Dedifferentiated amniotic fluid mesenchymal stem cell (primary cell): ENCODE measurements at regions not wholly inside any gene's neighbourhood (a gene's known extent, or its start where the extent isn't known, plus 50 kb on each side); places are given as distances from the start of the nearest gene placed in this dataset.
"Not testable (repeated sequence)": the region's sequence is repeated elsewhere in the genome, so short reads cannot be mapped to it uniquely, and the experiment has no call there.

ENCODE experiments used
- DNase-seq: peaks from one replicate; pipeline ENCODE4 v3.0.0-alpha.2; 2016; ENCODE audit errors: extremely low spot score

DNA sequence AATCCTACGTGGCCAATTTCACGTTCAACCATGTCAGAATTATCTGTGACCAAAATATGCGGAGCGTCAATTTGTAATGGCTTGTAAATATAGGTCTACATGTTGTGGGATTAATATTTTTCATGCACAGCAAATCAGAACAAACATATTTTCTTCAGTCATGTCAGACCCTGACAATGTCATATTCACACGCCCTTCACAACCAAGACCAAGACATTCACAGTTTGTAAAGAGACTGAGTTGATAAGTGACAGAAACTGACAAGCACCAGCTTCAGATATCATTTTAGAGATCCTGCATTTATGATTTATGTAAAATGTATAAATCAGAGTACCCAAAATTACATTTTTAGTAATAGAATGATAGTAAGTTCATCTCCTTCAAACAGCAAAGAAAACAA, 57.3 kb upstream of the NOVA1 start:
- no peak for DNase-seq

DNA sequence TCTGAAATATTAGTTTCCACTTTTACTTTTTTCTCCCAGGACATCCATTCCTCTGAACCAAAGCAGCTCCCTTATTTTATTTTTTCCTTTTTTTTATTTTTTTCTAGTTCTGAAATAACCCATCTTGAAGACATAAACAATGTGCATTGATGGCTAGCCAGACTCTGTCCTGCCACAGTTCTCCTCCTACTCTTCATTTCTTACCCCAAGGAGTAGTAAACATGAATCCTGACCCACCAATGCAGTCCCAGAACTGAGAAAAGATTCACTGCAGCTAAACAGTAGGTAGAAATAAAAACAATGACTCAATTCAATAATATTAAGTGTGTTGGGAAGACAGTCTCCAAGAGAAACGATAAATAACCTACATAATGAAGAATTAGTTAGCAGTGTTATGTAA, 65.7 kb upstream of the NOVA1 start:
- no peak for DNase-seq

DNA sequence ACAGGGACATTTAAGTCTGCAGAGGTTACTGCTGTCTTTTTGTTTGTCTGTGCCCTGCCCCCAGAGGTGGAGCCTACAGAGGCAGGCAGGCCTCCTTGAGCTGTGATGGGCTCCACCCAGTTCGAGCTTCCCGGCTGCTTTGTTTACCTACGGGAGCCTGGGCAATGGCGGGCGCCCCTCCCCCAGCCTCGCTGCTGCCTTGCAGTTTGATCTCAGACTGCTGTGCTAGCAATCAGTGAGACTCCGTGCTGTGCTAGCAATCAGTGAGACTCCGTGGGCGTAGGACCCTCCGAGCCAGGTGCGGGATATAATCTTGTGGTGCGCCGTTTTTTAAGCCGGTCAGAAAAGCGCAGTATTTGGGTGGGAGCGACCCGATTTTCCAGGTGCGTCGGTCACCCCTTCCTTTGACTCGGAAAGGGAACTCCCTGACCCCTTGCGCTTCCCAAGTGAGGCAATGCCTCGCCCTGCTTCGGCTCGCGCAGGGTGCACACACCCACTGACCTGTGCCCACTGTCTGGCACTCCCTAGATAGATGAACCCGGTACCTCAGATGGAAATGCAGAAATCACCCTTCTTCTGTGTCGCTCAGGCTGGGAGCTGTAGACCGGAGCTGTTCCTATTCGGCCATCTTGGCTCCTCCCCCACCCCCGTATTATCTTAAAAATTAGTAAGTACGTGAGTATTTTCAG, 81.0 kb upstream of the NOVA1 start:
- not testable (repeated sequence) for DNase-seq

DNA sequence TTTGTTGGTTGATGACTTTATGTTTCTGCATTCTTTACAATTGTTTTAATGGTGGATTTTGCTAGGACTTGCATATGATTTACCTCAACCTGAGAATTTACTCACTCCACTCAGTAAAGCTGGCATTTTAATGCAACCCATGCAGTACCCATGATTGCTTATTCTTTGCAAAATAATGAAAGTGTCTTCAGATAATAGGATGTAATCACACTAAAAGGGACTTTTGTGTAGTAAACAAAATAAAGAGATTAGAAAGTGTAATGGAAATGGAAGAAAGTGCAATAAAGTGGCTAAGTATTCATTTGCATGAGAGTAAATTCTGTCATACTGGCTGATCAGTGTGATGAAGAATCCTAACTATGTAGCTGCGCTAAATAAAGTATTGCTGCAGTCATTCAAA, 87.6 kb upstream of the NOVA1 start:
- no peak for DNase-seq

DNA sequence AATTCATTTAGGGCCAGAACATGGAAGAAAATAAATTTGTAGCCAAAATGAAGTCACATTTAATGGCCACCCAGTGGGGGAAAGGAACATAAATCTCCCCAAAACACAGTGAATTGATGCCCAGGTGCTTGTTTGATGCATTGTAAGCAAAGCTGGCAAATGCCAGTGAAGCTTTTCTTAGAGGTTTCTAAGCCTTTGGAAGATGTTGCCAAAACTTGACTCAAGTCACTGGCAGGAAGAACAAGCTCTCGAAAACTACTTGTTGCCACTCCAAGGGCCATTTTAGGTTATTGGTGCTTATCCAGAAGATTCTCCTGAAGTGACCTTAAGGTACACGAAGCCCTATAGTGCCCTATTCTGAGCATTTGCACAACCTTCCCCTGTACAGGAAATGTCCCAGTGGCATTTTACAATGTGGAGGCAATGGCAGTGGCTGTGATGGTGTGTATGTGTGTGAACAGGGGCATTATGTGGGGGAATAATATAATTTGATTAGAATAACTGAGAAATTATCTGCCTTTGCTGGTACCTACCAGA, 89.5 kb upstream of the NOVA1 start:
- DNase-seq, result peak; percentile 6

DNA sequence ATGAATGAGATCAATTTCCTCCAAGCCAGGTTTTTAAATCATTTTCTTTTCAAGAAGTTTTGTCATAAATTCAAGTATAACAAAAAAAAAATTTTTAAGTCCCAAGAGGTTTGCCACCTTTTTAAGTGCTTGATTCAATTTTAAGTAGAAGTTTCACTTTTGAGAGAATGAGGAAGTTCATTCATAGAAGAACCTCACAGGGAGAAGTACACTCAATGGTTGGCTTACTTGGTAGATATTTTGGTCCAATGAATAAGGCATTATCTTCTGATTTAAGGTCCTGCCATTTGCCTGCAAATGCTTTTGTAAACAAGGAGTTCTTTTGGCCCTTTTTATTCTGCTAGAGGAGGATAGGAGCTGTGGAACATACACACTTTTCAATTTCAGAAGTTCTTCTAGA, 96.7 kb upstream of the NOVA1 start:
- DNase-seq, result no peak

DNA sequence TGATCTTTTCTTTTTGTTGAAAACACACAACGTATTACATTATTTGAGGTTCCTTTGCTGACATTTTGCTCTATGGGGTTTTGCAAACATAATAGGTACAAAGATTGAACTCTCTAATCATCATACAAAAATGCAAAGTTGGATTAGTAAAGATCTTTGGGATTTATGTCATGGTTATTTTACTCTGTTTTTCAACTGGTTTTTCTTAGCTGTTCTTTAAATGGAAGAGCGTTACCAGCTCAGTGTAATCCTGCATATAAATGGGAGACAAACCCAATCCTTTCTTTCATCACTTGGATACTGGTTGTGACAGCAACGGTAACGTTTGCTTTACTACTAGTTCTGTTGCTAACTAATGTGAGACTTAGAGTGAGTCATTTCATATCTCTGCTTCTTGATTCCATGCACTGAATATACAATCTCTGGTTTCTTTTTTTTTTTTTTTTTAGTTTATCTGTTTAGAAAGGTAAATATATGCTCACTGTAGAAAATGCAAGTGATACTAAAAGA, 104.9 kb upstream of the NOVA1 start:
- no peak for DNase-seq

DNA sequence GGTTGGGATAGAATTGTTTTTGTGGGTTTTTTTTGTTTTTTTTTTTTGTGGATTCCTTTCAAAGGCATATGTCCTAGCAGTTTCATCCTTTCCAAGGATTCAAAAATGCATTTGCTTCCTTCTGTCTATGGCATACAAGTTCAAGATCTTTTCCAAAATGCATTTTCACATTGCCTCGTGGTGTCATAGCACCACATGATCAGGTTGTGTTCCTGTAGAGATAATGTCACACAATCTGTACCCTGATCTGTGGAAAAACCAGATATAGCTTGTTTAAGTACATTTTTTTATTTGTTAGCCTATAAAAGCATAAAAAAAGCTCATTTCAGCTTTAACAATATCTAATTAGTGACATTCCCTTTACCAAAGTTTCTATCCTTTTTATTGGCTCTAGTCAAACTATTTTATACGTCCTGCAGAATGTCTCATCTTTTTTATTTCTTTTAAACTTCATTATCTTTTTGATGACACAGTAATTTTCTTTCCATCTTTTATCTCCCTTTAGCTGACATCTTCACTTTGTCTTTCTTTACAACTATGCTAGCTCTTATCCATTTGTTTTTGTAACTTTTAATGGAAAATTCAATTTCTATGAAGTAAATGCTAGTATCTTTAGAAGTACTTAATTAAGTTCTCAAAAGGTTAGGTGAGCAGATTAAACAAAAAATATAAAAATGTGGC, 106.0 kb upstream of the NOVA1 start:
- no peak for DNase-seq

DNA sequence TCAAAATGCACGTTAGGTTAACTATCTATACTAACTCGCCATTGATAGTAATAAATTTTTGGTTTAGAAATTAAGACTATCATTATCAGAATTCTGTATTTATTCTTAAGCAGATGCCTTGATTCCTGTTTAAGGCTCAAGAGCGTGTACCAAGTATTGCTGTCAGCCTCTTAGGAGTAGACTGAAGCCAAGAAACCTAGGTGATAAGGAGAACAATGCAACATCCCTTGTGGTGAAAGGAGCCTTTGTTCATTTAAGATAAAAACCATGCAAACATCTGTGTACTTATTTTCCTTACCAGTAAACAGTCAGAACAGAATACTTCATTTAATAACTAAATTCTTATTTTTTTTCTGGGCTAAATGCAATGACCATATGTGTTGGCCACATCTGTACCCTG, 109.4 kb upstream of the NOVA1 start:
- no peak for DNase-seq

DNA sequence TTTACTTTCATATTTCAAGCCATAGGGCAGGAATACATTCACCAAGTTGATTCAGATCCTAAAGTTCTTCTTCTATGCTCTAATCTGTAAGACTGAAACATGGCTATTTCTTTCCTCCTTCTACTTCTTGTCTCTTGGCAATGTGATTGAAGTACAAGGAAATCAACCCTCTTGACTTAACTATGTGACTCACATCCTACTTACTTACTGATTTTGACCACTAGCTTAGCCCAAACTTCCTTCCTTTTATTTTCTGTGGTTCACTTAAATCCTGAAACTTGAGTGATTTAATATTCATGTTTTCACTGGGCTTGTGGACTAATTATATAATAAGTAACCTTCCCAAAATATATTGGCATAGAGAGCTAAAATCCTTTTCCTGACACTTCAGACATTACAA, 111.2 kb upstream of the NOVA1 start:
- no peak for DNase-seq

DNA sequence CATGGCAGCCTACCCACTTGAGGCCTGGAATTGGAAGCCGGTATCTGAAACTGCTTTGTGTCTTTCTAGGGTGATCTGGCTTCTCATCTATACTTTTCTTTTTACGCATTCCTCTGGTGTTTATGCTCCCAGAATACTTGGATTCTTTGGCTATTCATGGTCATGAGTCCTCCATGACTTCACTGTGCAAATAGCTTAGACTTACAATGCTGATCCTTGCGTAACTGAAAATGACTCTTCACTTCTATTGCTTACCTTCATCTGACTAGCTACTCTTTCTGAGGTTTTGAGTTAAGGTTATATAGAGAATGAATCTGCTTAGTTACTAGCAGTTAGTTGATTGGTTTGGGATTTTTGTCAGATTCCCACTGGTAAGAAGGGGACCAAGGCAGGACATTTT, 121.7 kb upstream of the NOVA1 start:
- DNase-seq, result no peak

DNA sequence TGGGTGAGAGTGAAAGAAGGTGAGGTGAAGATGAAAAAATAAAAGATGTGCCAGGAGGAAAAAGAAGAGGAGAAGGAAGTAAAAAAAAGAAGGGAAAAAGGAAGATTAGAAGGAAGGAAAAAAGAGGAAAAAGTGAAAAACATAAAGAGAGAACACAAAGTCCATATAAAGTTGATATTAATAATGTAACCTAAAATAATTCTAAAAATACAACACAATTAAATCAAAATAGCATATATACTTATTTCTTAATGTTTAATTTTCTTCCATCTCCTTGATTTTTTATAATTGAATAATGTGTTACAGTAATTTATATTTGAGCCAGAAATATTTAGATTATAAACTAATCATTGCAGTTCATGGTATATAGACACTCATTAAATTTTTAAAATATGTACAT, 124.4 kb upstream of the NOVA1 start:
- DNase-seq, result no peak

DNA sequence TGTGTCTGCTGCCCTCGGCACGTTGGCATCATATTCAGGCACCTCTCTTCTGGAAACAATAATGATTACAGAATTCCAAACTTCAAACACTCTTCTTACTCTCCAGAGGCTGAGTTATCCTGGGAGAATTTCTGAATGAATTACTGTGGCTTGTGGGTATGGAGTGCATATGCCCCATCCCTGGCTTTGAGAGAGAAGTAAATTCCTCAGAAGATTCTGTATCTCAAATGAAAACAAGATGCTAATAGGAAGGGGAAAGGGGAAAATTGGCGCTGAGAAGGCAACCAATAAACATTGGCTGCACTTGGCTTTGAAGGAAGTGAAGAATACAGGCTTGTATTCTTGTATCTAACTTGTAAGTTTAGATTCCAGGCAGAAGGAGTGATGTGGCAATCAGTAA, 132.0 kb upstream of the NOVA1 start:
- DNase-seq, result peak; percentile 46

DNA sequence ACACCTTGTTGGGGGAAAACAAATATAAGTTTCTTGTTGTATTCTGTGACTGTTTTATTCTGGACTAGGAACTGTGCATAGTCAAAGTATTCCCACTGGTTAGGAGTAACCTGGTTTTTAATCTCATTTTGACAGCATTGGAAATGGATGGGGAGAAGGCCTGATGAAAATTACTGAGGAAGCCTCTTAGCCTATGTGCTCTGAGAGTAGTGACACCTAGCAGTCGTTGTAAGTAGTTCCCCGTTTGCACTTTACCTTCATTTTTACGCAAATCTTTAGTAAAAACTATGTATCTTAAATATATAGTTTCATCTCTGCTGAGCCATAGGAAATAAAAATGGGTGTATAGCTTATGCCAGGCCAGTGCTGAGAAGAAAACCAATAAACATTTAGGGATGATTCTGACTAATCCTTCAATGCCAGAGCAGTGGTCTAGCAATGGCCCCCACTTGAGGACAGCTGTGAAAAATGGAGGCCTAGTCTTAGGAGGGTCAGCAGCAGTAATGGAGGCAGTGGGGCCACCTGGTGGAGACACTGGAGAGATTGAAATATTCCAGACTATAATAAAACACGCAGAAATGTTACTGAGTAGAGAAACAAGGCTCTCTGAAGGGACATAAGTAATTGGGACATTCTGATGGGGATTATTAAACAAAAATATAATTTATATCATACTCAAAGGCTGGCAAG, 133.2 kb upstream of the NOVA1 start:
- no peak for DNase-seq

DNA sequence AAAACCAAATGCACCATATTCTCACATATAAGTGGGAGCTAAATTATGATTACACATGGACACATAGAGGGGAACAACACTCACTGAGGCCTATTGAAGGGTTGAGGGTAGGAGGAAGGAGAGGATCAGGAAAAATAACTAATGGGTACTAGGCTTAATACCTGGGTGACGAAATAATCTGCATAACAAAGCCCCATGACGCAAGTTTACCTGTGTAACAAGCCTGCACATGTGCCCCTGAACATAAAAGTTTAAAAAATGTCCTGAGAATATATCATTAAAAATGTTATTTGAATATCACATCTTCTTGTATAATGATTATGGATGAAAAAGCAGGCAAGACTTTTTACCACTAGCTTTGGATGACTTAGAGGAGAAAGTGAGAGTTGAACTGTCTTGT, 138.0 kb upstream of the NOVA1 start:
- DNase-seq, result no peak

DNA sequence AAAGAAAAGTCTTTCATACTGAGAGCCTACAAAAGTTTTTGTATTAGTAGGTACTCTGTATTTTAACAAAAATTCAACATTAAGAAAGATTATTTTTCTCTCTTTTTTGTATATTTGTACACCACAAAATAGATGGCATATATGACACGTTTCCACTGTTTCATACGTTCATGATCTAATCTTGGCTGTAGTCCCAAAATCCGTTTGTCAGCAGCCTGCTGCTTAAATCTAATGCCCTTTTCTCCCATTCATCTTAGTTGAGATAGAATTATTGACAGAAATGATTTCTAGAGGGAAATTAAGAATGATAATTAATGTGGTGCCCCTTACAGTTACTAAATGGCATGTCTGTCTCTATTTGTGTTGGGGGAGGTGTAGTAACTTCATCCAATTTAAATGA, 140.7 kb upstream of the NOVA1 start:
- DNase-seq, result no peak

DNA sequence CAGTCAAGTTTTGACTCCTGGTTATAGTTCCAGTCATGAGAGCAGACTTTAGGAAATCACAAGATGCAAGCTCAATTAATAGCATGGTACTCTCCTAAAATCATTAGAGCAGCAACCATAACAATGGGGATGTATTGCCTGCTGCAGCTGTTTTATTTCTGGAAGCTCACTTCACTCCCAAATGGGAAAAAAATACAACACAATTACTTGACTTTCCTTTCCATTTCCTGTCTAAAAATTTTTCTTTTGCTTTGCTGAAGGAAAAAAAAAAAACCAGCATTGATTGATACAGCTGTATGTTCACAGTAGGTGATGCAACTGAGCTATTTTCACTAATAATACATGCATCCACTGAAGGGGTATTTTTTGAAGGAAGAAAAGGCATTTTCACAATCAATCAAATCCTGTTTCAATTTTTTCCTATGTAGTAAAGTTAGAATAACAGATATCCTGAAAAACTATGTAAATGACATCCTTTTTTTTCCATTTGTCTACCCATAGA, 143.9 kb upstream of the NOVA1 start:
- no peak for DNase-seq

DNA sequence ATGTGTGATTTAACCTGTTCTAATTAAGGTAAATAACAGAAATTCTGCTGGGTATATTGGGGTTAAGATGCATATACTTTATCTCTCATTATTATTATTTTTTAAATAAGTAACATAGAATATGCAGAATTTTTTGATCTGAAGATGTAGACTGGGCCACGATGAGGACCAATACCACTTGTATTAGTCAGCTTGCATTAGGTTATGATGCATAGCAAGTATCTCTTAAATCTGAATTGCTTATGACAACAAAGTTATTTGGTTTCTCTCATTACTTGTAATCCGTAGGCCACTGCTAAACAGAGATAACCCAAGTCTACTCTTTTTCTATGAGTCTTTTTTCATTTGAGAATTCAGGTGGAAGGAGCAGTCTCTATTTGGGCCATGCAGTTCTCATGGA, 145.5 kb upstream of the NOVA1 start:
- no peak for DNase-seq

DNA sequence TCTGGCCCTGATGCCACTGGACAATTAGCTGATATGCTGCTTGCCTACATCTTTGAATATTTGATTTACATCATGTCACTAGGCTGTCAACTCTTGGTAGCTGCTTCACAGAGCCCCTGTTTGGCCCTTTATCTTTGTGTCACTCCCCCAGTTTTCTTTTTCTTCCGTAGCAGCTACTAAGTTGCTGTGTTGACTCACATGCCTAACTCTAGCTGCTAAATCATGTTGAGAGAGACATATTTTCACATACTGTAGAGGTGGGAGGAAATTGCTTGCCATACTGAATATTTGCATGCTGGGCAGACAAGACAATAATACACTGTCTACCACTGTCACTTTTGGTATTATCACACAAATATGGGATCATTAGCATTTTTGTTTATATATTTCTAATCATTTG, 147.1 kb upstream of the NOVA1 start:
- DNase-seq, result no peak

DNA sequence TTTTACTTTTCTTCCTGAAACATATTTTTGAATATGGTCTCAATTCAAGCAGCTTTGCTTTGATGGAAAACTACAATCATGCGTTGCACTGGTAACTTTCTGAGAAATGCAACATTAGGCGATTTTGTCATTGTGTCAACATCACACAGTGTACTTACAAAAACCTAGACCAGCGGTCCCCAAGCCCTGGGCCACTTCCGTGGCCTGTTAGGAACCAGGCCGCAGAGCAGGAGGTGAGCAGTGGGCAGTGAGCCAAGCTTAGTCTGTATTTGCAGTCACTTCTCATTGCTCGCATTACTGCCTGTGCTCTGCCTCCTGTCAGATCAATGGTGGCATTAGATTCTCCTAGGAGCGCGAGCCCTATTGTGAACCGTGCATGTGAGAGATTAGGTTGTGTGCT, 163.7 kb upstream of the NOVA1 start:
- no peak for DNase-seq

DNA sequence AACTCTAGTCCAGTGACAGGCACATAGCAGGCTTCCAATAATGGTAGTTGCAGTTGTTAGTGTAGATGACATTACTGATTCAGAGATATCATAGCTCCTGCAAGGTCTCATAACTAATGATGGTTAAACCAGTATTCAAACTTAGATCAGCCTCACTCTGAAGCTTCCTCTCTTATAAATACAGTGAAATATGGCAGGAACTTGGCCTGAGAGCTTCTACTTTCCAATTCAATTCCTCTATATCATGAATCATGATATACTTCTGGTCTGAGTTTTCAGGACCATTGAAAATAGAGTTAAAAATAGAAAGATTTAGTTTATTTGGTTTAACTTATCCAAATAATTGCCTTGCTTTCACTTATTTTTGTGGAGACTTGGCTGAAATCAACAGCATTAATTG, 167.5 kb upstream of the NOVA1 start:
- peak; percentile 19 for DNase-seq

DNA sequence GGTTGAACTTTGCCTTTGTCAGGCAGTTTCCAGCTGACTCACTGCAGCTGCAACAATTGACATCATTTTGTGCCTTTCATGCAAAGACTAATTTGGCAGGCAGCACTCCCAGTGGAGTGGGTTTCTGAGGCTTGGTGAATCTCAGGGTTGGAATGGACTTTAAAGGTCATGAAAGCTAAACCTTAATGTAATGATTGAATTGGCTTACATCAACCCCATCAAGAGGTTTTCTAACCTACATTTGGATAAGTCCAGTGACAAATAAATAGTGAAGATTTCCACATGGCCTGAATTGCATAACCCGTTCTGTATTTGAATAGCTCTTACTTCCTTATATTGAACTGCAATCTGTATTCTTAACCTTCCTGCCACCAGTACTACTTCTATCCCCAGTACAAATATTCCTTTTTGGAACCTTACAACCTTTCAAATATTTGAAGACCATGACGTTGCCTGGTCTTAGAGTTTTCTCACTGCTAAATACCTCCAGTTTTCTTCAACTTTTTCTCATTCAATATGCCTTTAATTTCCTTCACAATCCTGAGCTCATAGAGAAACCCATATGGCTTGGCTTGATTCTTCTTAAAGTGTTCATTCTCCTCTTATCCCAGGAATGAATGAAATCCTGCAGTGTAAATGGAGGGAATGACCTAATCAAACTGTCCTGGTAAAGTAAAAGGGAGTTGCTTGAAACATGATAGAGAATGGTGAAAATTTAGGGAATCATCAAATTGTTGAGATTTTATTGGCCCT, 168.1 kb upstream of the NOVA1 start:
- peak; percentile 86 for DNase-seq
